ENCODE measurements at regions not wholly inside any gene's neighbourhood (a gene's known extent, or its start where the extent isn't known, plus 50 kb on each side); places are given as distances from the start of the nearest gene placed in this dataset.

DNA sequence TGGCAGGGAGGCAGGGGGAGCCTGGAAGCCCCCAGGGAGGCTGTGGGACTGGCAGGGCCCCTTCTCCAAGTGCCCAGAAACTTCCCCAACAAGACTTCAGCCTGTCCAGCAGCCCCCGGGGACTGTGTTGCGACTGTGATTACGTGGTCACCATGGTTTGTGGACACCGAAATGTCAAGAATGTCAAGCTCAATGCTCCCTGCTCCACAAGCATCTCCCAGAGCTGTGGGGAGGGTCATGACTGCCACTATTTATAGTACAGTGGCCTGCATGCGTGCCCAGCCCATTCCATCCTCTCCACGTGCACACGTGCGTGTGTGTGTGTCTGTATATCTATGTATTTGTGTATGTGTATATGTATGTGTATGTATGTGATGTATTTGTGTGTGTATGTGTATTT lies 93.8 kb upstream of the MBOAT2 start (continued):
- no peak for TF ChIP-seq ATF3 (IDR thresholded peaks at IDR 0.05; ENCODE audit: insufficient read depth, low read depth, low read length)
- TF ChIP-seq CHD1 (IDR thresholded peaks at IDR 0.05; ENCODE audit: low read depth, low read length), result no peak
- TF ChIP-seq TAF7 (optimal IDR thresholded peaks at IDR 0.05; ENCODE audit: borderline replicate concordance, low read depth, low read length), result no peak

Data from H1 (cell line).